ENCODE measurements at regions not wholly inside any gene's neighbourhood (a gene's known extent, or its start where the extent isn't known, plus 50 kb on each side); places are given as distances from the start of the nearest gene placed in this dataset.
"Not testable (repeated sequence)": the region's sequence is repeated elsewhere in the genome, so short reads cannot be mapped to it uniquely, and the experiment has no call there.

DNA sequence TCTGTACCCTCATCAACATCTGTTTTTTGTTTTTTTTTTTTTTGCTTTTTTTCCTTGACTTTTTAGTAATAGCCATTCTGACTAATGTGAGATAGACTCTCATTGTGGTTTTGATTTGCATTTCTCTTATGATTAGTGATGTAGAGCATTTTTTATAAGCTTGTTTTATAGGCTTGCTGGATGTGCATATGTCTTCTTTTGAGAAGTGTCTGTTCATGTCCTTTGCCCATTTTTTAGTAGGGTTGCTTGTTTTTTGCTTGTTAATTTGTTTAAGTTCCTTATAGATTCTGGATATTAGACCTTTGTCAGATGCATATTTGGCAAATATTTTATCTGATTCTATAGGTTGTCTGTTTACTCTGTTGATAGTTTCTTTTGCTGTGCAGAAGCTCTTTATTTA is 53.5 kb upstream of the FAR1 start:
- DNase-seq (ENCODE audit: low read depth) = not testable (repeated sequence)

- no peak for DNase-seq (ENCODE audit: low read depth)
Observed at GRCh38 chr11:13608656-13609055, 59.8 kb upstream of the FAR1 start.

DNA sequence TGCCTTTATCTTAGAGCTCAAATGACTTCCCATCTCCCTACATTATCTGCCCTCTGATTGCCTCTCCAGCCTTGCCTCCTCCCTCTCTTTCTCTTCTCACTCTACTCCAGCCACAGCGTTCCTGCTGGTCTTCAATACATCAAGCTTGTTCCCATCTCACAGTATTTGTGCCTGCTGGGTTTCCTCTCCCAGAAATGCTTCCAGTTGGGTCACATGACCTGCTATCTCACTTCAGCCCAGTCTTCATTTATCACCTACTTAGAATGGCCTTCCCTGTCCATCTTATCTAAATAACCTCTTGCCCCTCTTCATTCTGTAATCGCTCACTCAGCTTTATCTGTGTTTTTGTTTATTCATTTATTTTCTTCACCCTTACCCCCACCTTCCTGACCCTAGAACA is 61.8 kb upstream of the FAR1 start:
- DNase-seq (ENCODE audit: low read depth) = no peak

GRCh38 chr11:13603661-13604060 is 64.8 kb upstream of the FAR1 start:
- no peak for DNase-seq (ENCODE audit: low read depth)

DNA sequence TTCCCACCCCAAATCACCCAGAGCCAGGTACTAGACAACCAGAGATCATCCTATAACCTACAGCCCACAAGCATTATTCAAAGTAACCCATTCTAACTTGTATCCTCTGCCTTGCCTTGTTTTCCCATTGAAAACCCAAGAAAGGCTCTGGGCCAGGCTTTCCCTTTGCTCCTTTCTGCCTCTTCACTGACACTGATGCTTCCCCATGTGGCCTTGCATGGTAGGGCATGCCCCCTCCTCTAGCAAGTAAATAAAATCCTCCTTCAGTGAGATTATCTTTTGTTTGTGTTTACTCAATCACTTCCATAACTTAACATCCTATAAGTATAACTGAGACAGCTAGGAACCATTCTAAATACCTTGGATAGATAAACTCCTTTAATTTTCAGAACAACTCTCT is 65.6 kb upstream of the FAR1 start:
- DNase-seq (ENCODE audit: low read depth) = no peak

- no peak for DNase-seq (ENCODE audit: low read depth)
Observed at GRCh38 chr11:13596611-13597326, 71.7 kb upstream of the FAR1 start.

GRCh38 chr11:13595166-13595565 is 73.3 kb upstream of the FAR1 start:
- DNase-seq (ENCODE audit: low read depth) = peak; percentile 56

- no peak for DNase-seq (ENCODE audit: low read depth)
Observed at GRCh38 chr11:13594044-13594443, 74.4 kb upstream of the FAR1 start.

GRCh38 chr11:13578514-13579140 is 82.8 kb upstream of the PTH start:
- DNase-seq (ENCODE audit: low read depth) = no peak

GRCh38 chr11:13577881-13578280 is 82.1 kb upstream of the PTH start:
- no peak for DNase-seq (ENCODE audit: low read depth)

GRCh38 chr11:13576995-13577394 is 81.2 kb upstream of the PTH start:
- DNase-seq (ENCODE audit: low read depth) = no peak

DNA sequence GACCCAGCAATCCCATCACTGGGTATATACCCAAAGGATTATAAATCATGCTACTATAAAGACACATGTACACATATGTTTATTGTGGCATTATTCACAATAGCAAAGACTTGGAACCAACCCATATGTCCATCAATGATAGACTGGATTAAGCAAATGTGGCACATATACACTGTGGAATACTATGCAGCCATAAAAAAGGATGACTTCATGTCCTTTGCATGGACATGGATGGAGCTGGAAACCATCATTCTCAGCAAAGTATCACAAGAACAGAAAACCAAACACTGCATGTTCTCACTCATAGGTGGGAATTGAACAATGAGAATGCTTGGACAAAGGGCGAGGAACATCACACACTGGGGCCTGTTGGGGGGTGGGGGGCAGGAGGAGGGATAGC is 79.6 kb upstream of the PTH start:
- not testable (repeated sequence) for DNase-seq (ENCODE audit: low read depth)

GRCh38 chr11:13567551-13567950 is 71.8 kb upstream of the PTH start:
- no peak for DNase-seq (ENCODE audit: low read depth)

DNA sequence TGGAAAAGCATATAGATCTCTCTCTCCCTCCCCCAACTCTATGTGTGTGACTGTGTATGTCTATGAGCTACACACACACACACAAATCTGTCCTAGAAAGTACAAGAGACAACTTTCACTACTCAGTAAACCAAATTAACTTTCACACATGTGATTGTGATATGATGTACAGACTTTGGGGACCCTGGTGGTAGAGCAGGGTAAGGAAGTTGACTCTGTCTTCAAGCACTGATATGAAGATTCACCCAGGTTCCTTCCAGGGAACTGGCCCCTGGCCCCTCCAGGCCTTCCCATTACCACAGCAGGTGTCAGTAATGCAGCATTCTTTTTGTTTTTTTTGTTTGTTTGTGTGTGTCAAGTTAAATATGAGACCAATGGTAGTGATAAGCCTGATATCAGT is 66.1 kb upstream of the PTH start:
- no peak for DNase-seq (ENCODE audit: low read depth)

DNA sequence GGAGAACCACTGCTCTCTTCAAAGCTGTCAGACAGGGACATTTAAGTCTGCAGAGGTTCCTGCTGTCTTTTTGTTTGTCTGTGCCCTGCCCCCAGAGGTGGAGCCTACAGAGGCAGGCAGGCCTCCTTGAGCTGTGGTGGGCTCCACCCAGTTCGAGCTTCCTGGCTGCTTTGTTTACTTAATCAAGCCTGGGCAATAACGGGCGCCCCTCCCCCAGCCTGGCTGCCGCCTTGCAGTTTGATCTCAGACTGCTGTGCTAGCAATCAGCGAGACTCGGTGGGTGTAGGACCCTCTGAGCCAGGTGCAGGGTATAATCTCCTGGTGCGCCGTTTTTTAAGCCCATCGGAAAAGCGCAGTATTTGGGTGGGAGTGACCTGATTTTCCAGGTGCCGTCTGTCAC is 64.5 kb upstream of the PTH start:
- DNase-seq (ENCODE audit: low read depth) = not testable (repeated sequence)

- DNase-seq (ENCODE audit: low read depth) = no peak
Observed at GRCh38 chr11:13552784-13553183, 57.0 kb upstream of the PTH start.

GRCh38 chr11:13551834-13552233 is 56.0 kb upstream of the PTH start:
- no peak for DNase-seq (ENCODE audit: low read depth)

GRCh38 chr11:13550761-13551160 is 55.0 kb upstream of the PTH start:
- no peak for DNase-seq (ENCODE audit: low read depth)

GRCh38 chr11:13546092-13546491 is 50.3 kb upstream of the PTH start:
- not testable (repeated sequence) for DNase-seq (ENCODE audit: low read depth)
